NT2/D1 (cell line): ENCODE measurements at regions not wholly inside any gene's neighbourhood (a gene's known extent, or its start where the extent isn't known, plus 50 kb on each side); places are given as distances from the start of the nearest gene placed in this dataset.

Experiments used
- SUZ12 ChIP-seq: IDR thresholded peaks from 2 replicates; pipeline ENCODE4 v1.6.1; 2011; ENCODE audit not compliant: insufficient read length, insufficient read depth; ENCODE audit errors: extremely low read depth
- ZNF274 ChIP-seq: IDR thresholded peaks from 2 replicates; pipeline ENCODE4 v1.6.1; 2011; ENCODE audit warnings: mild to moderate bottlenecking, low read depth, low read length

DNA sequence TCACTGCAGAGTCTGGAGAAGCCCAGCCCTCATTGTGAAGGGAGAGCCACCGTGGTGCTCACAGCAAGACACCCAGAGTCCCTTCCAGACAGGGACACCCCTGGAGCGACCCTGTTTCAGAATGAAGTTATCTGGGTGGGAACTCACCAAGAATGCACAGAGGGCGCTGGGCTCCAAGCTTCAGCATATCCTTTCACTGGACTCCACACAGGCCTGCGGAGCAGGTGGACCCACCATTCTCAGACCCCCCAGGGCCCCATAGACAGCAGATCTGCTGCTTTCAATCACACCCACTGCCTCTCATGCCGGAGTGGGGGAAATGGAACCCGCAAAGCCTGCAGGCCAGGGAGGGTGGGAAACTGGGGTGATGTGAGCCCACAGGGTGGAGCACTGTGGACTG lies 87.8 kb downstream of the RRM2 start:
- no peak for TF ChIP-seq SUZ12
- no peak for TF ChIP-seq ZNF274
